ENCODE measurements at regions not wholly inside any gene's neighbourhood (a gene's known extent, or its start where the extent isn't known, plus 50 kb on each side); places are given as distances from the start of the nearest gene placed in this dataset.

- TF ChIP-seq CTCF (IDR thresholded peaks at IDR 0.05), result no peak
- no peak for TF ChIP-seq POLR2A (IDR thresholded peaks at IDR 0.05)
- no peak for TF ChIP-seq EP300 (IDR thresholded peaks at IDR 0.05)
- TF ChIP-seq POLR2AphosphoS5 (IDR thresholded peaks at IDR 0.05), result no peak
Observed at GRCh38 chr5:91841423-91841822, 458.3 kb upstream of the ARRDC3 start.
